ENCODE measurements at regions not wholly inside any gene's neighbourhood (a gene's known extent, or its start where the extent isn't known, plus 50 kb on each side); places are given as distances from the start of the nearest gene placed in this dataset.
A peak's percentile ranks its signal among the peaks of the same experiment; 100 is the strongest.

- Histone ChIP-seq H3K4me3 (ENCODE audit: low read length) (no peak overlapping the region), H2AK5ac (ENCODE audit: low read length) (no peak overlapping the region), H2BK120ac (ENCODE audit: low read depth, low read length) (no peak overlapping the region), H4K5ac (ENCODE audit: low read length) (no peak overlapping the region), H3K79me1 (ENCODE audit: low read length) (no peaks in the 10 kb centered on the region), H3K4ac (ENCODE audit: low read depth, low read length) (no peak overlapping the region), H3K27ac (ENCODE audit: low read depth, low read length) (no peak overlapping the region), H3K79me2 (ENCODE audit: control insufficient read depth, insufficient read depth, low read length) (no peaks in the 10 kb centered on the region), H2BK5ac (ENCODE audit: low read length) (no peak overlapping the region), H3K9ac (ENCODE audit: low read length) (no peak overlapping the region), H3K56ac (ENCODE audit: low read length) (no peak overlapping the region), H4K8ac (ENCODE audit: low read depth, low read length) (no peak overlapping the region), H3K23ac (ENCODE audit: low read length) (no peak overlapping the region), H3K36me3 (ENCODE audit: control insufficient read depth, insufficient read depth, low read length) (no peaks in the 10 kb centered on the region), H3K27me3 (ENCODE audit: insufficient read depth, low read length, poor library complexity) (no peaks in the 10 kb centered on the region), H3K18ac (ENCODE audit: low read length) (no peak overlapping the region), H2BK15ac (replicated peaks; ENCODE audit: low read depth) (no peak overlapping the region), H3K4me2 (ENCODE audit: low read length) (no peak overlapping the region), H3K4me1 (ENCODE audit: control insufficient read depth, low read depth, low read length) (no peaks in the 10 kb centered on the region)
- WGBS (ENCODE audit: extremely low coverage, insufficient coverage, low lambda C conversion rate): no CpG with 5 or more reads among the region's 1 CpG
- no peak for DNase-seq
These were observed 591.7 kb upstream of the ZNF717 start for GRCh38 chr3:76377074-76377473.

GRCh38 chr3:76378789-76379188 is 593.4 kb upstream of the ZNF717 start:
- Histone ChIP-seq H2AK5ac (ENCODE audit: low read length) (no peak overlapping the region), H3K79me1 (ENCODE audit: low read length) (no peaks in the 10 kb centered on the region), H2BK5ac (ENCODE audit: low read length) (no peak overlapping the region), H3K79me2 (ENCODE audit: control insufficient read depth, insufficient read depth, low read length) (no peaks in the 10 kb centered on the region), H3K4me2 (ENCODE audit: low read length) (no peak overlapping the region), H2BK15ac (replicated peaks; ENCODE audit: low read depth) (no peak overlapping the region), H3K4me3 (ENCODE audit: low read length) (no peak overlapping the region), H3K27ac (ENCODE audit: low read depth, low read length) (no peak overlapping the region), H4K5ac (ENCODE audit: low read length) (no peak overlapping the region), H3K9ac (ENCODE audit: low read length) (no peak overlapping the region), H4K8ac (ENCODE audit: low read depth, low read length) (no peak overlapping the region), H3K56ac (ENCODE audit: low read length) (no peak overlapping the region), H3K4me1 (ENCODE audit: control insufficient read depth, low read depth, low read length) (no peaks in the 10 kb centered on the region), H2BK120ac (ENCODE audit: low read depth, low read length) (no peak overlapping the region), H3K4ac (ENCODE audit: low read depth, low read length) (no peak overlapping the region), H3K23ac (ENCODE audit: low read length) (no peak overlapping the region), H3K27me3 (ENCODE audit: insufficient read depth, low read length, poor library complexity) (no peaks in the 10 kb centered on the region), H3K18ac (ENCODE audit: low read length) (no peak overlapping the region), H3K36me3 (ENCODE audit: control insufficient read depth, insufficient read depth, low read length) (no peaks in the 10 kb centered on the region)
- no CpG with 5 or more reads among the region's 4 CpGs for WGBS (ENCODE audit: extremely low coverage, insufficient coverage, low lambda C conversion rate)
- DNase-seq: no peak

GRCh38 chr3:76383781-76384180 is 598.4 kb upstream of the ZNF717 start:
- H2BK120ac ChIP-seq (ENCODE audit: low read depth, low read length): no peak overlapping the region
- no peak overlapping the region for H3K4ac ChIP-seq (ENCODE audit: low read depth, low read length)
- H3K79me1 ChIP-seq (ENCODE audit: low read length): no peaks in the 10 kb centered on the region
- no peak overlapping the region for H3K18ac ChIP-seq (ENCODE audit: low read length)
- no peaks in the 10 kb centered on the region for H3K27me3 ChIP-seq (ENCODE audit: insufficient read depth, low read length, poor library complexity)
- H2BK5ac ChIP-seq (ENCODE audit: low read length): no peak overlapping the region
- H3K27ac ChIP-seq (ENCODE audit: low read depth, low read length): no peak overlapping the region
- no peak overlapping the region for H3K23ac ChIP-seq (ENCODE audit: low read length)
- H3K4me1 ChIP-seq (ENCODE audit: control insufficient read depth, low read depth, low read length): no peaks in the 10 kb centered on the region
- H4K8ac ChIP-seq (ENCODE audit: low read depth, low read length): no peak overlapping the region
- H2BK15ac ChIP-seq (replicated peaks; ENCODE audit: low read depth): no peak overlapping the region
- no peak overlapping the region for H3K9ac ChIP-seq (ENCODE audit: low read length)
- no CpG with 5 or more reads among the region's 6 CpGs for WGBS (ENCODE audit: extremely low coverage, insufficient coverage, low lambda C conversion rate)
- no peak overlapping the region for H4K5ac ChIP-seq (ENCODE audit: low read length)
- H3K4me2 ChIP-seq (ENCODE audit: low read length): no peak overlapping the region
- no peaks in the 10 kb centered on the region for H3K36me3 ChIP-seq (ENCODE audit: control insufficient read depth, insufficient read depth, low read length)
- no peaks in the 10 kb centered on the region for H3K79me2 ChIP-seq (ENCODE audit: control insufficient read depth, insufficient read depth, low read length)
- no peak for DNase-seq
- no peak overlapping the region for H3K56ac ChIP-seq (ENCODE audit: low read length)
- H3K4me3 ChIP-seq (ENCODE audit: low read length): no peak overlapping the region
- no peak overlapping the region for H2AK5ac ChIP-seq (ENCODE audit: low read length)

- H3K27ac ChIP-seq (ENCODE audit: low read depth, low read length): no peak overlapping the region
- no peaks in the 10 kb centered on the region for H3K36me3 ChIP-seq (ENCODE audit: control insufficient read depth, insufficient read depth, low read length)
- H3K79me1 ChIP-seq (ENCODE audit: low read length): no peaks in the 10 kb centered on the region
- H3K27me3 ChIP-seq (ENCODE audit: insufficient read depth, low read length, poor library complexity): no peaks in the 10 kb centered on the region
- no peak overlapping the region for H3K4ac ChIP-seq (ENCODE audit: low read depth, low read length)
- H3K56ac ChIP-seq (ENCODE audit: low read length): no peak overlapping the region
- no peaks in the 10 kb centered on the region for H3K4me1 ChIP-seq (ENCODE audit: control insufficient read depth, low read depth, low read length)
- no peak overlapping the region for H3K4me2 ChIP-seq (ENCODE audit: low read length)
- H3K18ac ChIP-seq (ENCODE audit: low read length): no peak overlapping the region
- no peak overlapping the region for H2BK120ac ChIP-seq (ENCODE audit: low read depth, low read length)
- H2BK5ac ChIP-seq (ENCODE audit: low read length): no peak overlapping the region
- H2AK5ac ChIP-seq (ENCODE audit: low read length): no peak overlapping the region
- no peak overlapping the region for H3K9ac ChIP-seq (ENCODE audit: low read length)
- no peak overlapping the region for H3K4me3 ChIP-seq (ENCODE audit: low read length)
- no peak overlapping the region for H4K8ac ChIP-seq (ENCODE audit: low read depth, low read length)
- DNase-seq: peak; percentile 6
- H3K79me2 ChIP-seq (ENCODE audit: control insufficient read depth, insufficient read depth, low read length): no peaks in the 10 kb centered on the region
- no CpG with 5 or more reads among the region's 2 CpGs for WGBS (ENCODE audit: extremely low coverage, insufficient coverage, low lambda C conversion rate)
- no peak overlapping the region for H2BK15ac ChIP-seq (replicated peaks; ENCODE audit: low read depth)
- no peak overlapping the region for H3K23ac ChIP-seq (ENCODE audit: low read length)
- H4K5ac ChIP-seq (ENCODE audit: low read length): no peak overlapping the region
These were observed 601.7 kb upstream of the ZNF717 start for GRCh38 chr3:76387000-76387399.

GRCh38 chr3:76400141-76400540 is 614.8 kb upstream of the ZNF717 start:
- no peak overlapping the region for H2BK15ac ChIP-seq (replicated peaks; ENCODE audit: low read depth)
- H4K5ac ChIP-seq (ENCODE audit: low read length): no peak overlapping the region
- H3K18ac ChIP-seq (ENCODE audit: low read length): no peak overlapping the region
- H3K36me3 ChIP-seq (ENCODE audit: control insufficient read depth, insufficient read depth, low read length): no peaks in the 10 kb centered on the region
- H3K27me3 ChIP-seq (ENCODE audit: insufficient read depth, low read length, poor library complexity): no peaks in the 10 kb centered on the region
- H3K56ac ChIP-seq (ENCODE audit: low read length): no peak overlapping the region
- H3K4me3 ChIP-seq (ENCODE audit: low read length): no peak overlapping the region
- no peaks in the 10 kb centered on the region for H3K4me1 ChIP-seq (ENCODE audit: control insufficient read depth, low read depth, low read length)
- H2BK120ac ChIP-seq (ENCODE audit: low read depth, low read length): no peak overlapping the region
- no peak overlapping the region for H2BK5ac ChIP-seq (ENCODE audit: low read length)
- H3K4me2 ChIP-seq (ENCODE audit: low read length): no peak overlapping the region
- no peaks in the 10 kb centered on the region for H3K79me1 ChIP-seq (ENCODE audit: low read length)
- no peak overlapping the region for H4K8ac ChIP-seq (ENCODE audit: low read depth, low read length)
- DNase-seq: no peak
- WGBS (ENCODE audit: extremely low coverage, insufficient coverage, low lambda C conversion rate): no CpG with 5 or more reads among the region's 1 CpG
- no peaks in the 10 kb centered on the region for H3K79me2 ChIP-seq (ENCODE audit: control insufficient read depth, insufficient read depth, low read length)
- H2AK5ac ChIP-seq (ENCODE audit: low read length): no peak overlapping the region
- no peak overlapping the region for H3K23ac ChIP-seq (ENCODE audit: low read length)
- no peak overlapping the region for H3K4ac ChIP-seq (ENCODE audit: low read depth, low read length)
- no peak overlapping the region for H3K9ac ChIP-seq (ENCODE audit: low read length)
- no peak overlapping the region for H3K27ac ChIP-seq (ENCODE audit: low read depth, low read length)

- no peak overlapping the region for H3K18ac ChIP-seq (ENCODE audit: low read length)
- H2BK120ac ChIP-seq (ENCODE audit: low read depth, low read length): no peak overlapping the region
- no peak overlapping the region for H3K27ac ChIP-seq (ENCODE audit: low read depth, low read length)
- no peak overlapping the region for H2AK5ac ChIP-seq (ENCODE audit: low read length)
- H4K5ac ChIP-seq (ENCODE audit: low read length): no peak overlapping the region
- no peak overlapping the region for H2BK5ac ChIP-seq (ENCODE audit: low read length)
- DNase-seq: no peak
- H3K79me1 ChIP-seq (ENCODE audit: low read length): no peaks in the 10 kb centered on the region
- H3K27me3 ChIP-seq (ENCODE audit: insufficient read depth, low read length, poor library complexity): no peaks in the 10 kb centered on the region
- H3K56ac ChIP-seq (ENCODE audit: low read length): no peak overlapping the region
- no peak overlapping the region for H3K23ac ChIP-seq (ENCODE audit: low read length)
- H3K79me2 ChIP-seq (ENCODE audit: control insufficient read depth, insufficient read depth, low read length): no peaks in the 10 kb centered on the region
- no peak overlapping the region for H2BK15ac ChIP-seq (replicated peaks; ENCODE audit: low read depth)
- no peak overlapping the region for H3K4me2 ChIP-seq (ENCODE audit: low read length)
- H4K8ac ChIP-seq (ENCODE audit: low read depth, low read length): no peak overlapping the region
- WGBS (ENCODE audit: extremely low coverage, insufficient coverage, low lambda C conversion rate): no CpG with 5 or more reads among the region's 2 CpGs
- H3K36me3 ChIP-seq (ENCODE audit: control insufficient read depth, insufficient read depth, low read length): no peaks in the 10 kb centered on the region
- H3K4me1 ChIP-seq (ENCODE audit: control insufficient read depth, low read depth, low read length): no peaks in the 10 kb centered on the region
- H3K4ac ChIP-seq (ENCODE audit: low read depth, low read length): no peak overlapping the region
- no peak overlapping the region for H3K9ac ChIP-seq (ENCODE audit: low read length)
- no peak overlapping the region for H3K4me3 ChIP-seq (ENCODE audit: low read length)
These were observed 617.6 kb upstream of the ZNF717 start for GRCh38 chr3:76402926-76403325.

Data from mesendoderm (in vitro differentiated cells).